Neural progenitor cell (in vitro differentiated cells): ENCODE measurements at regions not wholly inside any gene's neighbourhood (a gene's known extent, or its start where the extent isn't known, plus 50 kb on each side); places are given as distances from the start of the nearest gene placed in this dataset.

Experiments
- CTCF ChIP-seq: fragments of 200-600 bp; sonication (generic); IDR thresholded peaks from 2 replicates; pipeline ENCODE4 v1.5.1; 2017; ENCODE audit warnings: antibody characterized with exemption, mild to moderate bottlenecking
- EZH2 ChIP-seq: fragments of 200-600 bp; sonication (generic); IDR thresholded peaks from 2 replicates; pipeline ENCODE4 v1.6.1; 2017; ENCODE audit warnings: antibody characterized with exemption, mild to moderate bottlenecking, moderate library complexity

DNA sequence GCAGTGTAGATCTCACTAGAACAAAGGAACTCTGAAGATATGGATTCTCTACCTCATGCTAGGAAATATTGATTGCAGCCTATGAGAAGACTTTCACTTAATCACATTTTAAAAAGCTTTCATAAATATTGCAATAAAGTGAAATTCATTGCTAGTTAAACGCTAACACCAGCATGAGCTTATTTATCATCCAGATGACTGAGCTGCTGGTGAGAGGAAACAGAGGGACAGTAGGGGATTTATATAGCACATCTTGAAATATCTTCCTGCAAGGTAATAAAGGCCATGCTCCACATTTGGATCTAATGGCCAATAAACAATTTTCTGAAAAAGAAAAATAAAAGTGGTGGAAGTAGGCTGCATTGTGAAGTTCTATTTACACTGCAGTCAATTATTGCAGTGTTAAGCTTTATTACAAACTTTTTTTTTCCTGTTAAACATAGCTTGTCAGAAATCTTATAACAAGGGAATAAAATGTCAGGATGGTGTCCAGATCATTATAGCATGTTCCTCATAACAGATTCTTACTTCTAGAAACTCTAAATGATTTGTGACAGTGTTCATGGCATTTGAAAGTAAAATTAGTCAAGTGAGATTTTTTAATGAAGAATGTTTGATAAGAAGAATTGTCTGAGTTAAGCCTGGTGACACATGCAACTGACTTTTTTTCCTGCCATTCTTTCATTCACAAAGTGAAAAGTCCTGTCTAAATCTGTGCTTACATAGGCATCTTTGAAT, 342.6 kb downstream of the DMAC1 start:
- TF ChIP-seq CTCF: no peak
- TF ChIP-seq EZH2: no peak
